GM19328 (cell line): ENCODE measurements at regions not wholly inside any gene's neighbourhood (a gene's known extent, or its start where the extent isn't known, plus 50 kb on each side); places are given as distances from the start of the nearest gene placed in this dataset.
"Not testable (repeated sequence)": the region's sequence is repeated elsewhere in the genome, so short reads cannot be mapped to it uniquely, and the experiment has no call there.

Experiments
- ATAC-seq: cut with Tn5 transposase; IDR thresholded peaks from one replicate; pipeline ENCODE4 v1.9.1; 2021; ENCODE audit warnings: mild to moderate bottlenecking, moderate library complexity; ENCODE audit not compliant: unreplicated experiment

GRCh38 chr2:3899536-3900155 lies 196.3 kb downstream of the DCDC2C start:
- ATAC-seq = no peak

GRCh38 chr2:3902131-3902530 lies 198.8 kb downstream of the DCDC2C start:
- no peak for ATAC-seq

GRCh38 chr2:3904061-3904460 lies 200.7 kb downstream of the DCDC2C start:
- no peak for ATAC-seq

GRCh38 chr2:3908498-3908897 lies 205.1 kb downstream of the DCDC2C start:
- not testable (repeated sequence) for ATAC-seq

- no peak for ATAC-seq
These were observed 208.6 kb downstream of the DCDC2C start for GRCh38 chr2:3911882-3912455.

GRCh38 chr2:3913166-3913565 lies 209.8 kb downstream of the DCDC2C start:
- ATAC-seq = no peak

- no peak for ATAC-seq
These were observed 210.9 kb downstream of the DCDC2C start for GRCh38 chr2:3914241-3914640.

- no peak for ATAC-seq
These were observed 223.7 kb downstream of the DCDC2C start for GRCh38 chr2:3927031-3927430.

GRCh38 chr2:3929374-3929773 lies 226.0 kb downstream of the DCDC2C start:
- no peak for ATAC-seq

GRCh38 chr2:3930246-3930645 lies 226.9 kb downstream of the DCDC2C start:
- no peak for ATAC-seq

GRCh38 chr2:3940661-3941060 lies 237.3 kb downstream of the DCDC2C start:
- no peak for ATAC-seq

- no peak for ATAC-seq
These were observed 239.5 kb downstream of the DCDC2C start for GRCh38 chr2:3942841-3943240.

GRCh38 chr2:3944071-3944470 lies 240.7 kb downstream of the DCDC2C start:
- ATAC-seq = no peak

- ATAC-seq = no peak
These were observed 241.5 kb downstream of the DCDC2C start for GRCh38 chr2:3944841-3945240.

GRCh38 chr2:3948191-3948590 lies 244.8 kb downstream of the DCDC2C start:
- no peak for ATAC-seq

- ATAC-seq = no peak
These were observed 248.0 kb downstream of the DCDC2C start for GRCh38 chr2:3951131-3951954.

GRCh38 chr2:3952866-3953516 lies 249.6 kb downstream of the DCDC2C start:
- ATAC-seq = no peak

- ATAC-seq = no peak
These were observed 250.9 kb downstream of the DCDC2C start for GRCh38 chr2:3954261-3954660.

GRCh38 chr2:3956406-3956805 lies 253.0 kb downstream of the DCDC2C start:
- ATAC-seq = no peak

GRCh38 chr2:3956892-3957291 lies 253.5 kb downstream of the DCDC2C start:
- ATAC-seq = no peak

- ATAC-seq = no peak
These were observed 255.1 kb downstream of the DCDC2C start for GRCh38 chr2:3958465-3958864.

- no peak for ATAC-seq
These were observed 255.6 kb downstream of the DCDC2C start for GRCh38 chr2:3958969-3959368.
